GM23338 (cell line): ENCODE measurements at regions not wholly inside any gene's neighbourhood (a gene's known extent, or its start where the extent isn't known, plus 50 kb on each side); places are given as distances from the start of the nearest gene placed in this dataset.

Experiments
- ATAC-seq: fragments of 200-7000 bp; cut with Tn5 transposase; 3 replicates; pipeline ENCODE4 v1.9.1; 2020
- DNase-seq: peaks from one replicate; pipeline ENCODE4 v3.0.0-alpha.2; 2015; ENCODE audit warnings: low spot score
- H2AFZ ChIP-seq: fragments of 200-600 bp; sonication (generic); 2 replicates; pipeline ENCODE4 v1.8.0; 2016; ENCODE audit warnings: antibody characterized with exemption, mild to moderate bottlenecking, moderate library complexity
- H3F3A ChIP-seq: fragments of 200-600 bp; sonication (generic); replicated peaks from 2 replicates; pipeline ENCODE4 v1.8.0; 2017; ENCODE audit warnings: antibody characterized with exemption, mixed run types, low read depth
- H3K27ac ChIP-seq: fragments of 200-600 bp; sonication (generic); 2 replicates; pipeline ENCODE4 v1.6.1; 2016; ENCODE audit warnings: low read depth
- H3K27me3 ChIP-seq: fragments of 200-600 bp; sonication (generic); 2 replicates; pipeline ENCODE4 v1.8.0; 2016; ENCODE audit warnings: mild to moderate bottlenecking, mixed run types, moderate library complexity; ENCODE audit not compliant: insufficient read depth
- H3K36me3 ChIP-seq: fragments of 200-600 bp; sonication (generic); 2 replicates; pipeline ENCODE4 v1.8.0; 2016; ENCODE audit warnings: mild to moderate bottlenecking; ENCODE audit not compliant: insufficient read depth
- H3K4me1 ChIP-seq: fragments of 200-600 bp; sonication (generic); 2 replicates; pipeline ENCODE4 v1.8.0; 2016; ENCODE audit warnings: mild to moderate bottlenecking, moderate library complexity; ENCODE audit not compliant: insufficient read depth
- H3K4me2 ChIP-seq: fragments of 200-600 bp; sonication (generic); 2 replicates; pipeline ENCODE4 v1.7.1; 2017; ENCODE audit warnings: mixed run types
- H3K4me3 ChIP-seq: fragments of 200-600 bp; sonication (generic); 2 replicates; pipeline ENCODE4 v1.6.1; 2016; ENCODE audit warnings: mixed run types
- H3K79me2 ChIP-seq: fragments of 200-600 bp; sonication (generic); replicated peaks from 2 replicates; pipeline ENCODE4 v1.8.0; 2017; ENCODE audit warnings: mild to moderate bottlenecking; ENCODE audit not compliant: insufficient read depth
- H3K9me2 ChIP-seq: fragments of 200-600 bp; sonication (generic); 2 replicates; pipeline ENCODE4 v1.8.0; 2017; ENCODE audit not compliant: insufficient read depth
- H4K20me1 ChIP-seq: fragments of 200-600 bp; sonication (generic); replicated peaks from 2 replicates; pipeline ENCODE4 v1.8.0; 2017; ENCODE audit warnings: mild to moderate bottlenecking; ENCODE audit not compliant: insufficient read depth
- H3K27ac Mint-ChIP-seq: 2 replicates; pipeline ENCODE4 v1.8.0; 2020; ENCODE audit warnings: inconsistent platforms, mild to moderate bottlenecking, moderate library complexity, mixed read lengths
- H3K27me3 Mint-ChIP-seq: 3 replicates; pipeline ENCODE4 v1.8.0; 2022; ENCODE audit warnings: low read depth, mild to moderate bottlenecking, moderate library complexity, mixed read lengths, inconsistent platforms; ENCODE audit not compliant: insufficient read depth, poor library complexity
- H3K36me3 Mint-ChIP-seq: 3 replicates; pipeline ENCODE4 v1.8.0; 2021; ENCODE audit warnings: low read depth, mild to moderate bottlenecking, inconsistent platforms, moderate library complexity, mixed read lengths
- H3K4me1 Mint-ChIP-seq: 3 replicates; pipeline ENCODE4 v1.8.0; 2020; ENCODE audit warnings: mild to moderate bottlenecking, inconsistent platforms, mixed read lengths
- H3K4me3 Mint-ChIP-seq: 3 replicates; pipeline ENCODE4 v1.8.0; 2021; ENCODE audit warnings: moderate library complexity, mild to moderate bottlenecking, inconsistent platforms, mixed read lengths
- H3K9me3 Mint-ChIP-seq: 3 replicates; pipeline ENCODE4 v1.8.0; 2020; ENCODE audit warnings: moderate library complexity, mild to moderate bottlenecking, inconsistent platforms, mixed read lengths
- CREB1 ChIP-seq: fragments of 250-450 bp; sonication (Bioruptor Pico); IDR thresholded peaks from 2 replicates; pipeline ENCODE4 v1.5.0; 2020; ENCODE audit warnings: low read depth, mild to moderate bottlenecking, moderate library complexity
- CTCF ChIP-seq, 2 experiments: fragments of 200-600 bp in 1 of 2; sonication (generic) in 1 of 2; conservative IDR thresholded peaks; 2 replicates each; pipeline versions ENCODE4 v1.5.1 to v1.6.1; 2016 to 2017; ENCODE audit warnings: antibody characterized with exemption in 2 of 2, low read depth in 2 of 2, mild to moderate bottlenecking in 2 of 2, moderate library complexity in 1 of 2
- ETS1 ChIP-seq: IDR thresholded peaks from 2 replicates; pipeline ENCODE4 v1.6.1; 2016; ENCODE audit warnings: antibody characterized with exemption
- EZH2 ChIP-seq: fragments of 200-600 bp; sonication (generic); IDR thresholded peaks from one replicate; pipeline ENCODE4 v1.8.0; 2017; ENCODE audit warnings: antibody characterized with exemption, mild to moderate bottlenecking, low read depth; ENCODE audit not compliant: unreplicated experiment
- JUNB ChIP-seq: IDR thresholded peaks from one replicate; pipeline ENCODE4 v1.6.1; 2016; ENCODE audit warnings: antibody characterized with exemption; ENCODE audit not compliant: unreplicated experiment
- NANOG ChIP-seq: IDR thresholded peaks from 2 replicates; pipeline ENCODE4 v1.6.1; 2016; ENCODE audit warnings: antibody characterized with exemption, borderline replicate concordance
- POLR2AphosphoS5 ChIP-seq: IDR thresholded peaks from 2 replicates; pipeline ENCODE4 v1.6.1; 2016; ENCODE audit warnings: antibody characterized with exemption, low read depth
- REST ChIP-seq: IDR thresholded peaks from one replicate; pipeline ENCODE4 v1.6.1; 2018; ENCODE audit warnings: antibody characterized with exemption; ENCODE audit not compliant: unreplicated experiment
- STAT1 ChIP-seq: IDR thresholded peaks from one replicate; pipeline ENCODE4 v1.6.1; 2016; ENCODE audit warnings: antibody characterized with exemption; ENCODE audit not compliant: unreplicated experiment
- ZNF114 ChIP-seq: fragments of 250-450 bp; sonication (Bioruptor Pico); IDR thresholded peaks from 2 replicates; pipeline ENCODE4 v1.5.0; 2020; ENCODE audit warnings: mild to moderate bottlenecking, moderate library complexity
- ZNF331 ChIP-seq: fragments of 250-450 bp; sonication (Bioruptor Pico); IDR thresholded peaks from 2 replicates; pipeline ENCODE4 v1.5.0; 2020; ENCODE audit warnings: low read depth, mild to moderate bottlenecking, moderate library complexity
- TF ChIP-seq, protein P1 (sequence below): fragments of 250-450 bp; sonication (Bioruptor Pico); IDR thresholded peaks from 2 replicates; pipeline ENCODE4 v1.5.0; 2020; ENCODE audit warnings: mild to moderate bottlenecking, moderate library complexity

DNA sequence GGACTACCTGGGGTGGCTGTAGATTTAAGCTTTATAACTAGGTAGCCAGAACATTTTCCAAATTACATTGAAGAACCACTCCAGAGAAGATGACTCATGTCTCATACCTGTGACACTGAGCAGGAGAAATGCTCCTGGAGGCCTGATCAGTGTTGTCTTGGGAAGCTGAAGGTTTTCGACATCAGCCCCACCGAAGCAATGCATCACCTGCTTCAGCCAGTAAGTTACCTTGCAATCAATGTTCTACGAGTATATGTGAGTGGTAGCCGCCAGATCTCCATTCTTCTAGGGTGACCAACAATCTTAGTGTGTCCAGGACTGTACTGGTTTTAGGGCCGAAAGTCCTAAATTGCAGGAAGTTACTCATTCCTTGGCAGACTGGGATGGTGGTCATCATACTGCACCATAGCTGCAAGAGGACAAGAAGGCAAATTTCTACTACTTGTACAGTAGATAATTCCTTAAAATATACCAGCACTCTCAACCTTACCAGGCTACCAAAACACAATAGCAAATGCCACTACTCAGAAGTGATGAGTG lies 109.3 kb upstream of the LINC00305 start (continued):
- TF ChIP-seq ZNF114 (CRISPR knock-in tag) (no peak), CREB1 (CRISPR knock-in tag) (no peak)

- Mint-ChIP-seq H3K4me3 (no peak overlapping the region), H3K4me1 (peaks cover 2% of the 10 kb centered on the region; the same call in 1 of the 3 replicates), H3K27ac (no peak overlapping the region), H3K9me3 (peaks cover 2% of the 10 kb centered on the region; the same call in 2 of the 3 replicates), H3K36me3 (no peaks in the 10 kb centered on the region), H3K27me3 (no peaks in the 10 kb centered on the region)
- no peak overlapping the region for H3K4me3 ChIP-seq
- ATAC-seq = no peak
- H3K9me2 ChIP-seq = no peaks in the 10 kb centered on the region
- H3K4me1 ChIP-seq = no peaks in the 10 kb centered on the region
- H3K36me3 ChIP-seq = no peaks in the 10 kb centered on the region
- H4K20me1 ChIP-seq = no peaks in the 10 kb centered on the region
- H3K27me3 ChIP-seq = no peaks in the 10 kb centered on the region
- no peak overlapping the region for H3K27ac ChIP-seq
- H3F3A ChIP-seq = no peaks in the 10 kb centered on the region
- no peak overlapping the region for H3K4me2 ChIP-seq
- DNase-seq = no peak
- H3K79me2 ChIP-seq = no peaks in the 10 kb centered on the region
- H2AFZ ChIP-seq = no peak overlapping the region
- no peak for TF ChIP-seq POLR2AphosphoS5
- no peak for TF ChIP-seq EZH2
- TF ChIP-seq ZNF331 (CRISPR knock-in tag) = no peak
- no peak for TF ChIP-seq REST
- TF ChIP-seq, protein P1, sequence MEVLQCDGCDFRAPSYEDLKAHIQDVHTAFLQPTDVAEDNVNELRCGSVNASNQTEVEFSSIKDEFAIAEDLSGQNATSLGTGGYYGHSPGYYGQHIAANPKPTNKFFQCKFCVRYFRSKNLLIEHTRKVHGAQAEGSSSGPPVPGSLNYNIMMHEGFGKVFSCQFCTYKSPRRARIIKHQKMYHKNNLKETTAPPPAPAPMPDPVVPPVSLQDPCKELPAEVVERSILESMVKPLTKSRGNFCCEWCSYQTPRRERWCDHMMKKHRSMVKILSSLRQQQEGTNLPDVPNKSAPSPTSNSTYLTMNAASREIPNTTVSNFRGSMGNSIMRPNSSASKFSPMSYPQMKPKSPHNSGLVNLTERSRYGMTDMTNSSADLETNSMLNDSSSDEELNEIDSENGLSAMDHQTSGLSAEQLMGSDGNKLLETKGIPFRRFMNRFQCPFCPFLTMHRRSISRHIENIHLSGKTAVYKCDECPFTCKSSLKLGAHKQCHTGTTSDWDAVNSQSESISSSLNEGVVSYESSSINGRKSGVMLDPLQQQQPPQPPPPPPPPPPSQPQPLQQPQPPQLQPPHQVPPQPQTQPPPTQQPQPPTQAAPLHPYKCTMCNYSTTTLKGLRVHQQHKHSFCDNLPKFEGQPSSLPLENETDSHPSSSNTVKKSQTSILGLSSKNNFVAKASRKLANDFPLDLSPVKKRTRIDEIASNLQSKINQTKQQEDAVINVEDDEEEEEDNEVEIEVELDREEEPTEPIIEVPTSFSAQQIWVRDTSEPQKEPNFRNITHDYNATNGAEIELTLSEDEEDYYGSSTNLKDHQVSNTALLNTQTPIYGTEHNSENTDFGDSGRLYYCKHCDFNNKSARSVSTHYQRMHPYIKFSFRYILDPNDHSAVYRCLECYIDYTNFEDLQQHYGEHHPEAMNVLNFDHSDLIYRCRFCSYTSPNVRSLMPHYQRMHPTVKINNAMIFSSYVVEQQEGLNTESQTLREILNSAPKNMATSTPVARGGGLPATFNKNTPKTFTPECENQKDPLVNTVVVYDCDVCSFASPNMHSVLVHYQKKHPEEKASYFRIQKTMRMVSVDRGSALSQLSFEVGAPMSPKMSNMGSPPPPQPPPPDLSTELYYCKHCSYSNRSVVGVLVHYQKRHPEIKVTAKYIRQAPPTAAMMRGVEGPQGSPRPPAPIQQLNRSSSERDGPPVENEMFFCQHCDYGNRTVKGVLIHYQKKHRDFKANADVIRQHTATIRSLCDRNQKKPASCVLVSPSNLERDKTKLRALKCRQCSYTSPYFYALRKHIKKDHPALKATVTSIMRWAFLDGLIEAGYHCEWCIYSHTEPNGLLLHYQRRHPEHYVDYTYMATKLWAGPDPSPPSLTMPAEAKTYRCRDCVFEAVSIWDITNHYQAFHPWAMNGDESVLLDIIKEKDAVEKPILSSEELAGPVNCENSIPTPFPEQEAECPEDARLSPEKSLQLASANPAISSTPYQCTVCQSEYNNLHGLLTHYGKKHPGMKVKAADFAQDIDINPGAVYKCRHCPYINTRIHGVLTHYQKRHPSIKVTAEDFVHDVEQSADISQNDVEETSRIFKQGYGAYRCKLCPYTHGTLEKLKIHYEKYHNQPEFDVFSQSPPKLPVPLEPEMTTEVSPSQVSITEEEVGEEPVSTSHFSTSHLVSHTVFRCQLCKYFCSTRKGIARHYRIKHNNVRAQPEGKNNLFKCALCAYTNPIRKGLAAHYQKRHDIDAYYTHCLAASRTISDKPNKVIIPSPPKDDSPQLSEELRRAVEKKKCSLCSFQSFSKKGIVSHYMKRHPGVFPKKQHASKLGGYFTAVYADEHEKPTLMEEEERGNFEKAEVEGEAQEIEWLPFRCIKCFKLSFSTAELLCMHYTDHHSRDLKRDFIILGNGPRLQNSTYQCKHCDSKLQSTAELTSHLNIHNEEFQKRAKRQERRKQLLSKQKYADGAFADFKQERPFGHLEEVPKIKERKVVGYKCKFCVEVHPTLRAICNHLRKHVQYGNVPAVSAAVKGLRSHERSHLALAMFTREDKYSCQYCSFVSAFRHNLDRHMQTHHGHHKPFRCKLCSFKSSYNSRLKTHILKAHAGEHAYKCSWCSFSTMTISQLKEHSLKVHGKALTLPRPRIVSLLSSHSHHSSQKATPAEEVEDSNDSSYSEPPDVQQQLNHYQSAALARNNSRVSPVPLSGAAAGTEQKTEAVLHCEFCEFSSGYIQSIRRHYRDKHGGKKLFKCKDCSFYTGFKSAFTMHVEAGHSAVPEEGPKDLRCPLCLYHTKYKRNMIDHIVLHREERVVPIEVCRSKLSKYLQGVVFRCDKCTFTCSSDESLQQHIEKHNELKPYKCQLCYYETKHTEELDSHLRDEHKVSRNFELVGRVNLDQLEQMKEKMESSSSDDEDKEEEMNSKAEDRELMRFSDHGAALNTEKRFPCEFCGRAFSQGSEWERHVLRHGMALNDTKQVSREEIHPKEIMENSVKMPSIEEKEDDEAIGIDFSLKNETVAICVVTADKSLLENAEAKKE = no peak
- TF ChIP-seq ETS1 = no peak
- no peak for TF ChIP-seq NANOG
- TF ChIP-seq CTCF (conservative IDR thresholded peaks at IDR 0.05; ENCODE audit: low read depth in 2 of 2) = no peak
- no peak for TF ChIP-seq JUNB
- no peak for TF ChIP-seq ZNF114 (CRISPR knock-in tag)
- TF ChIP-seq CREB1 (CRISPR knock-in tag) = no peak
- TF ChIP-seq STAT1 = no peak
Observed at GRCh38 chr18:64254399-64255093, 105.7 kb upstream of the LINC00305 start.
